ENCODE measurements at regions not wholly inside any gene's neighbourhood (a gene's known extent, or its start where the extent isn't known, plus 50 kb on each side); places are given as distances from the start of the nearest gene placed in this dataset.

DNA sequence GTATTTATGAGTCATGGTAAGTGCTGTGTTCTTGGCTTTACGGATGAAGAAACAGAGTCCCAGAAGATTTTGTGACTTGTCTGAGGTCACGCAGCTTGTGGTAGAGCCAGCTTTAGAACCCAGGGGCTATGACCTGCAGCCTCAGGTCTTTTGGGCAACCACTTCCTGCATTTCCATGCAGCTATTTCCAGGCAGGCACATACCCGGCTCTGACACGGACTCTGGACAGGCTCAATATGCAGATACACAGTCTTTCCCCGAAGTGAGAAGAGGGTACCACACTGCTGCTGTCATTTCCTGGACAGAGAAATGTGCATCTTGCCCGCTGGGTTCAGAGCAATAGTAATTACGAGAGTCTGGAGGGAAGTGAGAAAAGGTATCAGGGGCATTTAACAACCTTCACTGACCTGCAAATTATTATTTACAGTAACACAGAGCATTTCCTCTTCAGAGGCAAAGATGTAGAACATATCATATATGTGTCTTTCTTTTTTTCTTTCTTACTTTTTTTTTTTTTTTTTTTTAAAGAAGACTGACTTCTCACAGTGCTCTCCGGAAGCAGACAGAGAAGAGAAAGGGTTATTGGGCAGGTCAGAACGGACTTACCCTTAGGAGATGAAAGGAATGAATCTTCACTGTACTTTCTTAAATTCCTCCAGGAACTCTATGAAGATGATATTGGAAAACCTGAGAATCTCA is 185.1 kb downstream of the CLIC5 start:
- DNase-seq = no peak

DNA sequence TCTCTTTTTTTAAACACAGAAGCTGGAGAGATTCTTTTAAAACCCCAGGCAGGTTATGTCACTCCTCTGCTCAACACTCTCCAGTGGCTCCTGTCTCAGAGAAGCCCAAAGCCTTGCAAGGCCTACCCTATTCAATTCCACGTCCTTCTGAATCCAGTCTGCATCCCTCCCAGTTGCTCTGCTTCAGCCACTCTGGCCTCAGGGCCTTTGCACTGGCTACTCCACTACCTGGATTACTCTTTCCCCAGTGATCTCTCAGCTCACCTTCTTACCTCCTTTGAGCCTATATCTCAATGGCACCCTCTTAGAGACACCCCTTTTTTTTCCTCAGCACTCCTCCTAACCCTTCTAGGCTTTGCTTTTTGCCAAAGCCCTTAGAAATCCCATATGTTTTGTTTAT is 185.8 kb downstream of the CLIC5 start:
- no peak for DNase-seq

DNA sequence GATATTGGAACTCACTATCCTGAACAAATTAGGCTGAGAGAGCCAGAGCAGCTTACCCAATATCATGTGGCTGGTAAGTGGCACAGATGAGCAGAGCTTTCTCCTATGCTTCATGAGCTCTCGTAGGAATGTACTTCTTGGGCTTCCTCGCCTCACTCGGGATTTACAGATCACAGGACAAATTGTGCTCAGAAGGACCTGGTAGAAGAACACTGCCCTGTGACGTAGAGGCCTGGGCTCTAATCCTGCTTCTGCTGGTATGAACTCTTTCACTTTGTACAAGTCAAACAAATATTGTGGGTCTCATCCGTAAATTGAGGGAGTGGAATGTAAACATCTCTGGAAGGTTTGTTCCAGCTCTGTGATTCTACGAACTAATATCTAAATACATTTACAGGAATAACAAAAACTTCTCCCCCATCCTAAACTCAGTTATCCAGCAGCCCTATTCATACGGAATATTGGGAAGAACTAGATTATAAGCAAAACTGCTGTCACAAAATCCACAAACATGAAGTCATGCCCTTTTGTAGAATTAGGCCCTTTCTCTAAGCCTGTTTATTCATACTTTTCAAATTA is 187.6 kb downstream of the CLIC5 start:
- DNase-seq = no peak

DNA sequence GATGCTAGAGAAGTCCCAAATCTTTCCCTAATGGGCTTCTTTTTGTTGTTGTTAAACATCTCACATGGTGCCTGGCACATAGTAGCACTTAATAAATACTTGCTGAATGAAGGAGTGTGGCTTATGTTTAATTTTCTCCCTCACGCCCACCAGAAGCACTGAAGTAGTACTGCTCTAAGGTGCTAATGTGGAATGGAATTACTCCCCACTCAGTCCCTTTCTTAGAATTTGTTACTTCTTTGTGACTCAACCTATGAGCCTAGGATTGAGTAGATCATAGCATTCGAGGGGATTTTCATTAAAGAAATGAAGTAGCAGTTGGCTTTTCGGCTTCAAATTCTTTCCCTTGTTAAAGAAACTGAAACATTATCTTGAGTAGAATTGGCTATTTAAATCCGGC is 192.8 kb downstream of the CLIC5 start:
- no peak for DNase-seq

DNA sequence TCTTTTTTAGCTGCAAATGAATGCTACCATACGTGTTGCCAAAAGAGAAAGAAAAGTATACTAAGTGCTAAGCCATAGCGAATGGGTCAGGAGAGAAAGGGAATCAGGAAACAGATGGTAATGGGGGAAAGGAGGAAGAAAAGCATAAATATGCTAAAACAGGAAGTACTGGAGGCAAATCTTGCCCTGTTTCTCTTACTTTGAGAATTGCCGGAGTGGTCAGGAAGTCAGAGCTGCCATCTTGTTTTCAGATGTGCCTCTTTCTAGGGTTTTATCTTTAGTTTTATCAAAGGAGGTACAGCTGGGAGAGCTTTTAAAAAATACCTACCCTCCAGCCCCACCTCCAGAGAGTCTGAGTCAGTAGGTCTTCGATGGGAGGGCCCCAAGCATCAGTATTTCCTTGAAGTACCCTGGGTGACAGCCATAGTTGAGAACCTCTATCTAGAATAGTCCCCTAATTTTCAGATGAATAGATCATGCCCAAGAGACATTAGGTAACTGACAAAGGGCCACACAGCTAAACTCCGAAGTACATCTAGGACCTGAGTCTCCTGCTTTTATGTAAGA is 193.3 kb downstream of the CLIC5 start:
- DNase-seq = no peak

DNA sequence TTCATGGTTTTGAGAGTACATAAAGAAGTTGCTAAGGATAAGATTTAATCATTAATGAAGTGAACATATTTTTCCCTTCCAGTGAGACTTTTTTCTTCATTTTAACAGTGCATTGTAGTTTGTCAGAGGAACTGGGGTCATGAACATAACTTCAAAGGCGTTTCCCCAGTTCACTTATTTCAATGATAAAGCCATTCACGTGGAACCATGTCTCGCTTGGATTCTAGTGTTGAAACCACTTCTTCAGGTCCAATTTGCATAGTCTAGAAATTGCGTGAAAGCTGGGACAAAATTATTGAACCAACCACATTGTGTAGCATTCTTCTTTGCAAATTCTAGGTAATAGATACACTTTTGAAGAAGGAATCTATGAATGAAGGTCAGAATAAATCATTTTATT is 197.0 kb downstream of the CLIC5 start:
- DNase-seq = no peak

DNA sequence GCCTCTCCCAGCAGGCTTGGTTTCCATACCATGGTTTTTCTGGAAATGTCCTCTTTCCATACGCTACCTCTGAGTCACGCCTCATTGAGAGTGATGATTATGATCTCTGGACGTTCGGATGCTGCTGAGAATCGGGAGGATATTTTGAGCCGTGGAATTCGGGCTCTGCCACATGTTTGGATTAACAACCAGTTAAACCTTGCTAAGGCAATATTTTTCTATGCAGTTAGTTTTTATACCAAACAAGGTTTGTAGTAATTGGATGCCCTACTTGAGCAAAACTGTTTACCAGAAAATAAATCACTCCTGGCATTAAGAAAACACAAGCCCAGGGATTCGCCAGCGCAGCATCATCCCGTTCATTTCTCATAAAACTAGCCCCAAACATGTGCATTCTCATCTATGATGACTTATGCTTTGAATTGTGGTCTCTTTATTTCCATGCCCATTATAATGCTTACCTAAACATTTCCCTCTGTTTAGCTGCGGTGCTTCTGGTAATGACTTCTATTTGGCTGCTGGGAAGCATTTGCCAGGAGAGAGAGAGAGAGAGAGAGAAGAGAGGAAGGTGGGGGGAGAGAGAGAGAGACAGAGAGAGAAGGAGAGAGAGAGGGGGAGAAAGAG is 198.9 kb downstream of the CLIC5 start:
- DNase-seq = no peak

DNA sequence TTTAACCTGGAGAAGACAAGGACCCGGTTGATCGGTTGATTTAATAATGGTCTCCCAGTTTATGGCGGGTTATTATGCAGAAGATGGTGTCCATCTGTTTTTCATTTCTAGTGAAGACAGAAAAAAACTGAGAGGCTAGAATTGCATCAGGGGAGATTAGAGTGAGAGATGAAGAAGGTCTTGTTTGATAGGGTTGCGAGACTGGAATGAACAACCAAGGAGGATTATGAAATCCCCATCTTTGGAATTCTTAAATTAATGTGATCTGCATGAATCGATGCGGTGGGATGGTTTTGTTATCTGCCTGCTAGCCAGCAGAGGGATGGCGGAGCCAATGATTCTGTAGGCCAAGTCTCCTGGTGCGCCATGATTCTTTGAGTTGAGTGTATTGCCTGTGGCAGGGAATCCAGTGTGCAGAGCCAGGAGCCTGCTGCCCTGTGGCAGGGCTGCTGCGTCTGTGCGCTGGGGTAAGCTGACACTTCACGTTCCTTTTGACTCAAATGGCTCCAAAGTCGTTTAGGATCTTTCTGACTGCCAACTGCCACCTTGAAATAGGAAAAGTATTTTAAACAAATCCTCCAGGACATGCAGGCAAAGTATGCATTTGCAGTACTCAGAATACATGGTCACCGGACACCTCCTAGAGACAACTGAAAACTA is 200.1 kb downstream of the CLIC5 start:
- no peak for DNase-seq

DNA sequence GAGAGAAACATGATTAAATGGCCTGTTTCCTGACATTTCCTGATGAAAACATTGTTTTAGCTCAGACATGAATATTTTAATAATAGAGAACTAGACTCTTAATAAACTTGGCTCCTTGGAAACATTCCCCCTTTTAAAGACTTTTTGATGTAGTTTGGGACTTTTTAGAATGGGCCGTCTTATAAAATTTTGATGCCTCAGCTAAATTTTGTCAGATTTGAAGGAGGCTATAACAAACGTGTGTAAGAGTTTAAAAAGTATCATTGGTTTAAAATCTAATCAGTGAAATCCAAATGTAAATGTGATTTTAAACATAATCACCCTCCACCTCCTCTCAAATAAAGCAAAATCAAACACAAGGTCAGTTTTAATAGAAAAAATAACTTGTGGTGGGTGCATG is 200.9 kb downstream of the CLIC5 start:
- no peak for DNase-seq

DNA sequence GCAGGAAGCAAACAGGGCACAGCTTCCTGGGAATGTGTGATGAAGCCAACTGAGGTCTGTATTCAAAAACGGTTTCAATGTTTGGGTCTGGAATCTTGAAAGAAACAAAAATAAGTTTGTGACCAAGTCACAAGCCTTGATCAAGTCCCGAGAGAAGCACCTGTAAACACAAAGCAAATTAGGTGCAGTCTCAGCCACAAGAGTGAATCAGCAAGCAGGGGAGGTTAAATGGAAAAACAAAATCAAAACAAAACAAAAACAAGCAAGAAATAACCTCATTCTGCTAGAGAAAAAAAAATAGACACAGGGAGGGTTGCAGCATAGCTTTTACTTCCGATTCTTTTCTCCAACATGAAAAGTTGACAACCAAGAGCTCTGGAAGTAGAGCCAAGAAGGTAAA is 201.7 kb downstream of the CLIC5 start:
- no peak for DNase-seq

DNA sequence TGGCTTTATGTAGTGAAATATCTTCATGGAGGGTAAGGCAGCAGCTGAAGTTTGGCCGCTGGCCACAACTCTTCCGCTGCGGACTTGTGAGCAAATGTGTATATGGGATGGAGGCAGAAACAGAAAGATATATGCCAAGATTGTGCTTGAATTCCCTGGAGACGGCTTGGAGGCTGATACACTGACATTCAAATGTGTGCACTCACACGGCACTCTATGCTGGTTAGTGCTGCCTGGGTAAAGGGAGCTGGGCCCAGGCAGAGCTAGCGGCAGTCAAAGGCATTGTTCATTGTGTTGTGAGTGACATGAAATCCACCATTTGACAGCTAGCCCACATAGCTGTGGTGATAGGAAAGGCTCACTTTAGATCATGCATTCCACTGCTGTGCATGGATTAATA is 202.7 kb downstream of the CLIC5 start:
- no peak for DNase-seq

DNA sequence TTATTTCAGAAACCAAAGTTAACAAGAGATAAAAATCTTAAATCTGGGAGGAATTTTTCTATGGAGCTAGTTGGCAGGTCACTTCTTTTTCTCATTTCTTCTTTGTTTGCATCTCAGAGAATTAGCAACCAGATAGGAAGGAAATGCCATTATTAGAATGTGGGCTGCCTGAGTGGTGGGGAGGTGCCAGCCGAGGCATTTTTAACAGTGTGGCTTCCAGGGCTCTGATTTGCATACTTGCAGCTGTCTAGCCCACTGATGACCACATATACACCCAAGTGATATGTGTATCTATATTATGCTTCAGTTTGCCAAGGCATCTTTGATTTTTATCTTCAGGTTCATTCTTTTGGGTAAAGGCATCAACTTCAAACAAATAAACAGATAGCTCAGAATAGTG is 206.7 kb downstream of the CLIC5 start:
- no peak for DNase-seq

DNA sequence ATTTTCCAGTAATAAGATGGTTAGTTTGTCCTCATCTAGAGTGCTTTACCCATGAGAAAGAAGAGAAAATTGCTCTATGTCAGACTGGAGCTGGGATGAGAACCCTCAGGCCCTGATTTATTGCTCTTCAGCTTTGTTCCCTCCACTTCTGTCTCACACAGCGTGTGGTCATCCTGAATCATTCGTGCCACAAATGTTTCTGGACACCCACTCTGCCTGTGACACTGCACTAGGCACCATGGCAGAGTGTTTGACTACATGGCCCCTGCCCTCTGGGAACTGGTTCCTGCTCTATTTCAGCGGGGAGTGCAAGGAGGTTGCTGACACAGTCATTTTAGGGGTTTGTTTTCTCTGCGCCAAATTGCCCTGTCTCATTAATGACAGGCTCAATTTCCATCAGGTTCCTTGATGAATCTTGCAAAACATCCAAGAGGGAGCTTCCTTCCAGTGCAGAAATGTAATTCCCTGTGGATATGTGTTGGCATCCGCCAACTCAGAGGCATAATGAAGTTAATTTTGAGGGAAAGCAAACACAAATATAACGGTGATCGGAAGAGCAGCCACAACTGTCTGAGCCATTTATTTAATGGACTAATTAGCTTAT is 207.5 kb downstream of the CLIC5 start:
- DNase-seq = no peak

DNA sequence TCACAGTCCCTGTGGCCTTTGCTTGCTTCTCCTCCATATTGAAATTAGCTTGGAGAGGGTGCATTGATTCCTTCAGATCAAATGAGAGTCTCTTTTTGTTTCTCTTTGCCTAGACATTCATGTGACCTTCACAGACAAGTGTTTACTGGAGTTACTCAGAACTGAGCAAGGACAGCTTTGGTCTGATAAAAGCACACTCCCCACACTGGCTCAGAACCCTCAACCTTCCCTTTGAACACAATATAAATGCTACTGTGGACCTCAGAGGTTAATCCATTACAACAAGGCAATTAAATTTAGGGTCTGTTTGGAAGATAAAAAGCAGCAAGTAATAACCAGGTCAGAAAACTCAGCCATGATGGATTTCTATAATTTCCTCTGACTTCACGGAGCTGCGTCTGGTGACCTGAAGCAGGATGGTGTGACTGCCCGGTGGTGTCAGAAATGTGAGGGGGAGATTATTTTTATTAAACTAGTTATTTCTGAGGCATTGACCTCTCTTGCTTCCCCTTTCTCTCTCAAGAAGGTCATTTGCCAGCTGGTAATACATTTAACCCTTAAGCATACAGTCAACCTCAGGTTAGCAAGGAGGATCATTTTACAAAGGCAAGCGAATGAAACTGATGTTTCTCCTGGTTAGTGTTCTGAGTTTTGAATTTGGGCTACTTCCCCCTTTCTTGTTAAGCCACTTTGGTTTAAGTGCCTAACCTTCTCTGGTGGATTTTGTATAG is 208.2 kb downstream of the CLIC5 start:
- no peak for DNase-seq

DNA sequence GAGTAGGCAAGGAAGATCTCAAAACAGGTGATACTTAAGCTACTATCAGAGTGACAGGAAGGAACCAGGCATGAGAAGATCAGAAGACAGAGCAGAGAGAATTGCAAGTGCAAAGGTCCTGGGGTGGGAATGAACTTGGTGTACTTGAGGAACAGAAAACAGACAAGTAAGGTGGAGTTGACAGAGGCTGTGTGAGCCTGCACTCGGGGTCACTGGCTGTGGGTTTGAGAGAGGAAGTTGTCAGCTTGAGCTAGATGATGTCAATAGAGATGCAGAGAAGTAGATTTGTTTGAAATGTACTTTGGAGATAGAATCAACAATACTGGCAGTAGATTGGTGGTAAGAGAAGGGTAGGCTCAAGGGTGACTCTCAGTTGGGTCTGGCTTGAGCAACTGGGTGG is 209.5 kb downstream of the CLIC5 start:
- DNase-seq = no peak

DNA sequence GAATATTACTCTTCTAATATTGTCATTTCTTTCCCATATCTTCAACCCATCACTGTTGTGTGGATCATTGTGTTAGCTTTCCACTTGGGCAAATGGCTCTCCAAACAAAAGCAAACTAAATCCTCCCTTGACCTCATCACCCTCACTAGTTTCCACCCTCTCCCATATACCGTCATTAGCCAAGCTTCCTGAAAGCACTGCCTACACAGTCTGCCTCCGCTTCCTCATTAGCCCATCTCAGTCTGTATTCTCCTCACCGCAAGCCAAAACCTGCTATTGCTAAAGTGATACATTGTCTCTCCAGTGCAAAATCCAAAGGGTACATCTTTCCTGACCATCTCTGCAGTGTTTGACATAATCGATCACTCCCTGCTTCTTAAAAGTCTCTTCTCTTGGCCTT is 212.6 kb downstream of the CLIC5 start:
- no peak for DNase-seq

DNA sequence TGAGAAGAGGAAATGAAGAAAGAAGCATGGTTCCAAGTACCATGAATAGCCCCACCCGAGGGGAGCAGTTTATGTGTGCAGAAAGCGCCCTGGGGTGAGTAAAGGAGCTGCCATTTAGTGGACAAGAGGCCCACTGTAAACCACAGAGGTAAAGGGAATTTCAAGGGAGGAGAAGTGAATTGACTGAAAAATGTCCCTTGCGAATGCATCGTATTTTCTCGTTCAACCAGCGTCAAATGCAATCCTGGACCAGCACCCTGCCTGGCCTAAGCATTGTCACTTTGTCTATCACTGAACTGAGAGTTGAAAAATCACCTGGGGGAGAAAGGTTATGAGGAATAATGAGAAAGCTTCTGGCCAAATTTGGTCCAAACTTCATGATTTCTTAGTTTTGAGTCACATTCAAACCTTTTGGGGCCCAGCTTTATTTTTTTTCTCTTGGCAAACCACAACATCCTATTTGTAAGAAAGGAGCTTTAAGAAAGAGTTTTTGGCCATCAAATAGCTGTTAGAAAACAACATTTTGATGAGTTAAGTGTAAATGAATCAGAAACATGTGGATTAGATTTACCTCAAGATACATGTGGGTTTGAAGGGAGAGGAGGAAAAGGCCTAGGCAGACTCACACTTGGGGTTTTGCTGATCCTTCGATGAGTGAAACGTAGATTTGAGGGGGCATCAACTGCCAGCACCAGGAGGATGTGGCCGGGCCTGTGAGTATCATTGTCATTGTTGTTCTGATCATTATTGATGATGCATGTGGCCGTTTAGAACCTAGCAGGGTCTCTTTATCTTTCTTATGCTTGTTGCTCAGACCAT is 214.0 kb downstream of the CLIC5 start:
- no peak for DNase-seq

DNA sequence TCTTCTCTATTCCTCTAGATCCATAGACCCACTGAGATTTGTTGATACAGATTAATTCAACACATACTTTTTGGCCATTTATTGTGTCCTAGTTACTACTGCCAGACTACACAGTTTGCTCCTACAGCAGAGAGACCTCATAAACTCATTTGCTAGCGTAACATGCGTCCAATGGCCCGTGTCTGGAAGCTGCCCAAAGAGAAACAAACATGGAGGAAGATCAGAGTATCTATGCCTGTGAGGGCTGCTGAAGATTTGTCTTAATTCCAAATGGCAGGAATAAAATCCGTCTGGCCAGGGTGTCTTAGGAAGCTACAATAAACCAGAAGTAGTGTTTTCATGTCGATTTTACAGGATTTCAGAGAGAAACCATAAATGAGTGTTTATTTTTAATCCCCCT is 214.7 kb downstream of the CLIC5 start:
- no peak for DNase-seq

DNA sequence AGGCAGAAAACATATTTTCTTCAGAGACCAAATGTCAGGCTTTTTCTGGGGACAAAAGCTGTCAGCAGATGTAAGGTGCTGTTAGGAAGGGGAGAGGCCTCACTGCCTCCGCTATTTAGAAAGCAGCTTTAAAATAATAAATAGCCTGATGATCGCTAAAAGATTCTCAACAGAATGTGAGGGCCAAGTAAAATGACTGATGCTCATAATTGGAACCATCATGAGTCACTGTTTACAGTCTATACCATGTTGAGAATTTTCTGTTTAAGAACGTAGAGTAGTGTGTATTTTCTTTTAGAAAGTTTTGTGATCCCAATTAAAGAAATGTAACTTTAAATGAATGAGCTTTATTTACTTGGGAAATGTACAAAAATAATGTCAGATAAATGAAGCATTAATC is 220.0 kb downstream of the CLIC5 start:
- no peak for DNase-seq

DNA sequence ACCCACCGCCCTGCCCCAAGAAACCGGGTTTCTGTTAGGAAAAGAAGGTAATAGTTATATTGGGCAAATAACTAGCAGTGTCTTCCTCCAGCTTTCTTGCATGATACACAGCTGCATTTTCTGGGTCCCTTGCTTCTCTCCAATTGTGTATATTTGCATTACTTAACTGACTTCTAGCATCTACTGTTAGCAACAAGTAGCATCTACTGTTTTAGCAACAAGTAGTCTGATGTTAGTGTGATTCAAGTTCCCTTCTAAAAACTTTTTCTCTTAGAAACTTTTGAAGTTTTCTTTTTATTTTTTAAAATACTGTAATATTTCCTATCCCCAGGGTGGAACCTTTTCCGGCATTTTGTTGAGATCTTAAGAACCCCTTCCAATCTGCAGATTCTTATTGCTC is 221.2 kb downstream of the CLIC5 start:
- DNase-seq = no peak

DNA sequence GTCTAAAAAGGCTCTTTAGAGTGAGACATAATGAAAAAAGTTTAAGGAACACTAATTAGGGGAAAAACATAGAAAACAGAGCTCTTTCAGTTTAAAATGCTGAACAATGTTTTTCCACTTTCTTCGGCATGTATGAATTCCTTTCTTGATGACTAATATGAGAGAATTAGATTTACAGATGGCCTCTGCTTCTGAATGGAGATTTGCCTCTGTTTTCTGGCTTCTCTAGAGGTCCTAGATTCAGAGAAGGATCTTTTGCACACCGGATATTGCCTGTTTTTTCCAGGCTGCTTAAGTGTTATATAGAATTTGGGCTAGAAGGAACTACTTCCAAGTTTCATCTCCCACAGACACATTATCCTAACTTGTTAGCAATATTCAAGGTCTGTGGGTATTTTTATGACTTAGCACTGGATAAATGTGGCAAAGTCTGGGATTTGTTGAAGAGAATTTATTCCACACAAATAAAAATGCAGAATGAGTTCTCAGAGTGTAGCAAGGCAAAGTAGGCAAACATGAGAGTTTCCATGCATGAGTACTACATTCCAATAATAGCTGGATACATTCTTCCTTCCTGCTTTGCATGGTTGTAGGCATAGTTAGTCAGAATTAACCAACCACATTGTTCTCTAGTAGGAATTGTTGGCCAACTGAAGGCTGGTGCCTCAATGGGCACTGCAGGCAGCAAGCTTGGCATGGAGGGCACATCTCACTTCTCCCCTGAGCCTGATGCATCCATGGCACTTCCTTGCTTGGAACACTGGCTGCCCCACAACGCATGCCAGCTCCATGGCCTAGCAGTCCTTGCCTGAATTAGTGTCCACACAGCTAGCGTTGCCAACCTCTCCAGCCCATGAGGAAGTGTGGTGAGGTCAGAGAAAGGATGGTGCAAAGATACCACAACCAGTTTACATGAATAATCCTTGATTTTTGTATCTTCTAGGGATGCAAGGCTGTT is 224.2 kb downstream of the CLIC5 start:
- no peak for DNase-seq

Measured in SW 1271 (cell line).